Left lobe of liver (tissue), 2 donors: ENCODE measurements at regions not wholly inside any gene's neighbourhood (a gene's known extent, or its start where the extent isn't known, plus 50 kb on each side); places are given as distances from the start of the nearest gene placed in this dataset.
"Not testable (repeated sequence)": the region's sequence is repeated elsewhere in the genome, so short reads cannot be mapped to it uniquely, and the experiment has no call there.

Experiments used
- ATAC-seq: fragments of 200-7000 bp; cut with Tn5 transposase; one replicate; pipeline ENCODE4 v1.9.1; 2020; ENCODE audit warnings: mild to moderate bottlenecking, moderate library complexity
- DNase-seq: peaks from one replicate; pipeline ENCODE4 v3.0.0-alpha.2; 2020; ENCODE audit warnings: low spot score
- donor health status: DM: no; HTN: no; CAD: no; lungs with moderate emphysema.
- donor health status: DM: no; HTN: yes; CAD: no.

DNA sequence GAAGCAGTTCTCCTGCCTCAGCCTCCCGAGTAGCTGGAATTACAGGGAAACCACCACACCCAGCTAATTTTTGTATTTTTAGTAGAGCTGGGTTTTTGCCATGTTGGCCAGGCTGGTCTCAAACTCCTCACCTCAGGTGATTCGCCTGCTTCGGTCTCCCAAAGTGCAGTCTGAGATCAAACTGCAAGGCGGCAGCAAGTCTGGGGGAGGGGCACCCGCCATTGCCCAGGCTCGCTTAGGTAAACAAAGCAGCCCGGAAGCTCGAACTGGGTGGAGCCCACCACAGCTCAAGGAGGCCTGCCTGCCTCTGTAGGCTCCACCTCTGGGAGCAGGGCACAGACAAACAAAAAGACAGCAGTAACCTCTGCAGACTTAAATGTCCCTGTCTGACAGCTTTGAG lies 725.2 kb upstream of the ANKRD30A start:
- DNase-seq, ATAC-seq: not testable (repeated sequence)

DNA sequence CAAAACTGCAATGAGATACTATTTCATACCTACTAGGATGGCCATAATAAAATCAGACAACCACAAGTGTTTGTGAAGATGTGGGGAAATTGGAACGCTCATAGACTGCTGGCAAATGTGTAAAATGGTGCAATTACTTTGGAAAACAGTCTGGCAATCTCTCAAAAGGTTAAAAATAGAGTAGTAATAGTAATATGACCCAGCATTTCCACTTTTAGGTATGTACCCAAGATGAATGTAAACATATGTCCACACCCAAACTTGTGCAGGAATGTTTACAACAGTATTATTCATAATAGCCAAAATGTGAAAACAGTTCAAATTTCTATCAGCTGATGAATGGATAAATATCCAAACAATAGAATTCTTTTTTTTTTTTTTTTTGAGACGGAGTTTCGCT lies 731.6 kb upstream of the ANKRD30A start:
- ATAC-seq (no peak), DNase-seq (no peak)

DNA sequence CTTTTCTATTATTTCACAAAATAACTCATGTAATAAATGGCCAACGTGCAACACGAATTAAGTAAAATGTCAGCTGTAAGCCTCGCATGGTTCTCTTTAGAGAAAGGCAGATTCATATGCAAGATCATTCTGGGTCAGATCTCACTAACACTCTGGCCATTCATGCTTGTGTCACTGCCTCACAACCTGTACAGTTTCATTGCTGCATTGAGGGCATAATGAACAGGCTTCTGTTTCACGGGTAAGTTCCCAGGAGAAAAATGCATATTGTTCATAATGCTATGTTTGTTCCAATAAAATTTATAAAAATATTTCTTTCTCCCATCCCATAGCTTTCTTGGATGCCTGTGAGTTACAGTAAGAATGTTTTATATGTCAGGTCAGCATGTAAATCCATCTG lies 734.0 kb upstream of the ANKRD30A start:
- no peak for DNase-seq
- no peak for ATAC-seq

DNA sequence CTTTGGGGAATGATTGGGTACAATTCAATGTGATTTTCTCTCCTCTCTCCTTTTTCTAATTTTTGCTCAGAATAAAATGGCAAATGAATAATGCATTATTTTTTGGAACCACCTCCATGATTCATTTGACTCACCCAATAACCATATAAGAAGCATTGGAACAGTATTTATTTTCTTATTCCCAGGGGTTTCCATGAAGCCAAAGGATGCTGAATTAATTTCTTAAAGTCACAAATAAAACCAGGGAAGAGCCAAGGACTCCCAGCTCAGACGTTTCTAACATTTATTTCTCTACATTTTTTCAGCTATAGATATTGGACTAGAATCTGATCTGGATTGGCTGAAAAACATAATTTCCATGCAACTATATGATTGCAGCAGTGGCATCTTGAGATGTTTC lies 735.2 kb upstream of the ANKRD30A start:
- ATAC-seq, result no peak
- no peak for DNase-seq

DNA sequence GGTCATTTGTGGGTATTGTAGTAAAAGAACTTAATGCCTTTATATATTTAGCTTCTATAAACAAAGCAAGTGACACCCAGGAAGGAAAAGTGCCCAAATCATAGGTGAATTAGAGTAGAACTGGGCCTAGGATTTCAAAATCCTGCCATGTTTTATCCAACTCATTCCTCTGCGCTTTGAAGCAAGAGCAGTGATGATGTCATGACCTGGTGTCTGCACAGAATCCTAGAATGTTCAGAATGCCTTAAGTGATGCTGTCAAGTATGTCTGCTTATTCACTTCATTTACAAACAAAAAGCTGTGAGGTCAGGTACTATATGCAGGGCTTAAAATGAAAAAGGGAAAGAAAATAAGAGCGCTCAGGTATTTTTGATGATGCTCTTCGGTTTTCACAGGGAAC lies 737.2 kb upstream of the ANKRD30A start:
- DNase-seq, result no peak
- ATAC-seq, result no peak

DNA sequence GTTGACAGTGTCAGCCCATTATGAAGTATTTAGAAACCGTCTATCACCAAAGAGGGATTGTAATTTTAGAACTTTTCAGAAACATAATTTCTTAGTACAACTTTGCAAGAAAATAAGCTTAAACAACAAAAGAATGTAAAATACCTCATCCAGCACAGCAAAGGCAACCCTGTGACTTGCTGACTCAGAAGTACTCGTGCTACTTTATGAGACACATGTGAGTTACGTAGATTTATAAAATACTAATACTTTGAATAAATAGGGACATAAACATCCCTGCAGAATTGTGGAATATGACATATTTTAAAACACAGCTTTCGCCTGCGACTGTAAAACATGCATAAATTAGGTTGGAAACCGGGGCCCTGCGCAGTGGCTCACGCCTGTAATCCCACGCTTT lies 739.7 kb upstream of the ANKRD30A start:
- no peak for ATAC-seq
- DNase-seq, result no peak

DNA sequence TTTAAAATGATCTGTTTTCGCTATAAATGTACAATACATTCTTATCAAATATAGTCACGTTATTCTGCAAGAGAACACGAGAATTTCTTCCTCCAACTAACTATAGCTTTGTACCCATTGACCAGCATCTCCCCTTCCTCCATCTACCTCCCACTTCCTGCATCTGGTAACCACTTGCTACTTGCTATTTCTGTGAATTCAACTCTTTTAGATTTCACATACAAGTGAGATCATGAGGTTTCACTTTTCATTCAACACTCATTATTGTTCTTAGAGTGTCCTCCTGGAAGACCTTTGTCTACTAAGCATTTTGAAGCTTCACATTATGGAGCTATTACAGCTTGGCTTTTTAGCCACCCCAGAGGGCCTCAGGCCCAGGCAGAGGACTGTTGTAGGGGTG lies 741.3 kb upstream of the FZD8 start:
- DNase-seq, result no peak
- no peak for ATAC-seq

DNA sequence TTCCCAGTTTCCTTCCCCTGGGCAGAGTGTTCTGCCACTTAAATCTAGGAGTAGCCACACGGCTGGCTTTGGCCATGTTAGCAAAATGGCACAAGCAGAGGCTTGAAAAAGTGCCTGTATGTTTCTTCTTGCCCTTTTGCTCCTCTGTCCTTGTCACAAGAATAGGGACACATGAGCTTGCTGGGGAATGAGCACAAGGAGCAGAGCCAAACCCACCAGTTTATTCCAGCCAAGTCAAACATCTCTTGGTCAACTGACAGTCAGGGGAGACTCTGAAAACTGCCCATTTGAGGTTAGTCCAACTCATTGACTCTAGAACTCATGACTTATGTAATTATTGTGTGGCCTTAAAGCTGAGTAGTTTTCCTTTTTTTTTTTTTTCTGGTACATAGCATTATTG lies 739.7 kb upstream of the FZD8 start:
- no peak for DNase-seq
- ATAC-seq, result no peak

DNA sequence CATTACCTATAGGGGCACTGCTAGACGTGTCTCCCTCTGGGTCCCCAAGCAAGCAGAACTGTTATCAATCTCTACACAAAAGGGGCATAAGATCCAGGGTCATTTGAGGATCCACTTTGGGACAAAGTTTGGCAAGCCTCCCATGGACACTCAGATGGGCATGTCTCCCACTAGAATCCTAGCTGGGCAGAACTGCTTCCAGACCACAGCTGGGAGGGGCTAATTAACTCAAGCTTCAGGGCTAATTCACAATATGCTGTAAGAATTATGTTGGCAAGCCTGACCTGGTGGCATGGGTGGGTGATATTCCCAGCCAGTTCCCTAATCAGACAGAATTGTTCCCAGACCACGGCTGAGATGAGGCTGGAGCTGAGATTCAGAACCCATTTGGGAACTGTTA lies 738.4 kb upstream of the FZD8 start:
- ATAC-seq, result no peak

DNA sequence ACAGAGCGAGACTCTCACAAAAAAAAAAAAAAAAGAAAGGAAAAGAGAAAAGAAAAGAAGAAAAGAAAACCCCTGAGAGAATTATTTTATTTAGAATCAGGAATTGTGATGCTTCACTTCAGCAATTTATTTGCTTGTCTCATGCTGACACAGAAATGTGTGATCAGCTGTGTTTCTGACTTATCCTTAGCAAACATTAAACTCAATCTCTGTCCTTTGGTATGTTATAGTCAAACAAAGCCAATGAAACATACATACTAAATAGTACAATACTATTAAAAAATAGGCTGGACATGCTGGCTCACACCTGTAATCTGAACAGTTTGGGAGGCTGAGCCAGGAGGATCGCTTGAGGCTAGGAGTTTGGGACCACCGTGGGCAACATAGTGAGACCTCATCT lies 733.0 kb upstream of the FZD8 start:
- no peak for DNase-seq
- ATAC-seq, result no peak

More for the DNA sequence above, 738.4 kb upstream of the FZD8 start:
- DNase-seq, result no peak

DNA sequence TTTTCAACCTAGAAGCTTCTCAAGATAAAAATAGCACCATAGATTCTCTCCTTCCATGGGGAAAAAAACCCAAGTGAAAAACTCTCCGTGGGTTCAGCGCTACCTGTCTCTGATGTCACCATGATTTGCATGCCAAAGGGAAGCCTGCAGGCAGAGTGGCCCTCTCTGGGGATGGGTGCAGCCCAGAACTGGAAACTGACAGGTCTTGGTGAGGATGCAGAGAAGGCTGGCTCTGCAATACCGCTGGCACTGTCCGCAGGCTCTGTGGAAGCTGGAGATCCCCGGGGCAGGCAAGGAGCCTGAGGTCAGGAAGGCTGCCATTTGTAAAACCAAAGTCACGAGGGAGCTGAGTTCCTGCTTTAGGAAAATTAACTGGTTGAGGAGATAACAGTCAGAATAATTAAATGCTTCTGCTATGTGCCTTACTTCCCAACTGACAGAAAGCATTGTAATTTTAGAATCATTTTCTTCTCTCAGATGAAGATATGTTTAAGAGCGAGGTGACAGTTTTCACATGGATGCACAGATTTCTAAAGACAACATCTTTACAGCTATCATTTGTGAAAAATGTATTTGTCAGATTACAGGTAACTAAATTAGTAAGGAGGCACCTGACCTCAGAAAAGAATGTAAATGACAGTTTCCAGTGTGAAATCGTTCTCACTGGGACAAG lies 731.5 kb upstream of the FZD8 start:
- no peak for DNase-seq
- ATAC-seq, result no peak

DNA sequence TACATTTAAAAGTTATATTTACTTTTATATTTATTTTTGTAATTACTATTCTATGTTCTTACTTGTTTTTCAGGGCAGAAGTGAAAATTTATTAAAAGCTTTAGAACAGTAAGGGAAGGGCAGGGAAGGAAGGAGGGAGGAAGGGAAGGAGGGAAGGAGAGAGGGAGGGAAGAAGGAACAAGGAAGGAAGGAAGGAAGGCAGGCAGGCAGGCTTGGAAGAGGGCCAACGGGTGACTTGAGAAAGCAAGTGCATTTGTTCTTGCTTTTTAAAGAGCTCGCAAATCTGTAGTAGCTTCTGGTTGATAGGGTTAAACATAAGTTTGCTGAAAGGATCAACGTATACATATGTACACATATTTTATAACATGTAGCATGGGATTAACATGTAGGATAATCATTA lies 725.3 kb upstream of the FZD8 start:
- DNase-seq (no peak), ATAC-seq (no peak)

DNA sequence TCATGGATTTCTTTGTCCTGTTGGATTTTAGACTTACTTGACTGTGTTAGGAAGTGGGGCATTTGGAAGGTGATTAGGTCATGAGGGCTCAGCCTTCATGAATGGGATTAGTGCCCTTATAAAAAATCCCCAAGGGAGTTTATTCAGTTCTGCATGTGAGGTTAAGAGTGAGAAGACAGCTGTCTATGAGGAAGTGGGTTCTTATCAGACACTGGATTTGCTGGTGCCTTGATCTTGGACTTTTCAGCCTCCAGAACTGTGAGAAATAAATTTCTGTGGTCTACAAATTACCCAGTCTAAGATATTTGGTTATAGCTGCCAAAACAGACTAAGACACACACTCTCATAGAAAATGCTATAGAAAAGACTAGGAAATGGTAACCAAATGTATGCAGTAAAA lies 724.7 kb upstream of the FZD8 start:
- no peak for ATAC-seq
- no peak for DNase-seq

DNA sequence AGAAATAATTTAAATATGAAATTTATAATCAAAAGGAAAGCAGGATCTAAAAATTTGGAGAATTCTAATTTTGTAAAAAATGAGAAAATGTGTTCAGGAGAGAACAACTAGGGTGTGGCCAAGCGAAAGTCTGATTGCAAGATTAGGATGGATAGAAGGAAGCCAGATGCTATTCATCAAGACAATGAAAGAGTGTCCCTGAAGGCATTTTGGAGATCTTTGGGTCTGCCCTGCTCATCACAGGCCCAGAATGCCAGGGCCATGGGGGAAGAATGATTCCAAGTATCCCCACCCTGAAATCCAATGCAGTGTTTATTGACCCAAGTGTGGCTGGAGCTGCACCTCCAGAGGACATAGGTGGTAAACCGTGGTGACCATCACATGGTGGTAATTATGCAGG lies 724.0 kb upstream of the FZD8 start:
- DNase-seq (no peak), ATAC-seq (no peak)

DNA sequence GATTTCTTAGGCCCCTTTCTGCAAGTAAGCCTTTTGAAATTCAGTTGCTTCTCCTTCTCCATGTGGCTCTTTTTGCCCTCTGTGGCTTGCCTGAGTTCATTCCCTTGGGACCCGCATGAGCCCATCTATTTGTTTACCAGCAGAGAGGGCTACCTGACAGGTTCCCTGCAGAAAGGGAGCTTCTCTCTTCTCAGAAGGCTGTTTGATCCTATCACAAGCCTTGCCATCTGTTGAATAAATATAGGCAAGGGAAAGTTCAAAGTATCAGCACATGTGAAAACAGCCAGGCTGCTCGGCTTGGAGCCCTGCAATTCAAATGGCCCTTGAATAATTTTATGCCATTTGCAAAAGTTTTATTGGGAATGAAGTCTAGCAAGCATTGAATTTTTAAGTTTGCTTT lies 720.2 kb upstream of the FZD8 start:
- DNase-seq, result no peak
- no peak for ATAC-seq

DNA sequence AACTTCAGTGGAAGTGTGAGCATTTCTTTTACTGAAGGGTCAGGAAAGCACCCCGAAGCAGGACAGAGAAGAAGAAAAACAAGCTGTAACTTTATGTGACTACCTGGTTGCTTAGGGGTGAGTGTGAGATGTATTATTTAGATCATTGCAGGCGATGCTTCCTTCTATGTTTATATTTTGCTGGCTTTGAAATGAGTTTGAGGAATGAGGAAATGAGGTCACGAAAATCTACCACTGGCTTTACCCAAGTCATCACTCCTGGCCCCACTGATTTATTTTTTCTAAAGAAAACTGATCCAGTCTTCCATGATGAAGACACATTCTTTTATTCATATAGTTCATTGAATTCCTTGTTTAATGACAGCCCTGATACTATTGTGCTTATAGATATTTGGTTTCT lies 716.6 kb upstream of the FZD8 start:
- ATAC-seq, result no peak
- DNase-seq, result no peak

DNA sequence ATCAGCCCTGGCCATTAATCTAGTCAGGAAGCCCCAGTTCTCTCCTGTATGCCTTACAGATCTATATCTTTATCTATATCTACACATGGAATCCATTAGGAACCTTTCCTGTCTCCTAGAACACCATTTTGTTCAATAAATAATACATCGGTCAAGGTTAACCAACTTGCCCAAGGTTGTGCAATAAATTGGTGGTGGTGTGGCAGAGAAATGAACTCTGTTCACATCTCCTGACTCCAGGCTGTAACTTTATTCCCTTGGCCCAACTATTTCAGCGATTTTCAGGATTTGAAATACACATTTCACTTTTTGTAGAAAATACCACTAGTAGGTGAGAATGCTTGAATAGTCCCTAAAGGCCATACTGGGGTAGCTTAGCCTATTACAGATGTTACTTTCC lies 712.5 kb upstream of the FZD8 start:
- no peak for ATAC-seq
- DNase-seq, result no peak

DNA sequence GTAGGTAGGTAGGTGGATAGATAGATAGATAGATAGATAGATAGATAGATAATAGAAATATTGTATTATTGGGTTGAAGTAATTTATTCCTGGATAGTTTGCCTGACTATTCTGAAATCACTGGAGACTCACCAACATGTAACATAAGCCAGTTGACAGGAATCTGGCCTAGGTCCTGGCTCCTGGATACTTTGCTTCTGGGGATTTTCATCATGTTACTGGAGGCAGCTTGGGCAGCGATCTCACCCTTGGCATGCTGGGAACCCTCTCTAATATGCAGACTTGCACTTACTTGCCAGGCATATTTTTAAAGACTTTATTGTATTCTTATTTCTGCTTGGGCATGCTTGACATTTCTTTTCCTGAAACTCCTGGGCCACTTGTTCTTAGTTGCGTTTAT lies 709.1 kb upstream of the FZD8 start:
- DNase-seq (no peak), ATAC-seq (no peak)

DNA sequence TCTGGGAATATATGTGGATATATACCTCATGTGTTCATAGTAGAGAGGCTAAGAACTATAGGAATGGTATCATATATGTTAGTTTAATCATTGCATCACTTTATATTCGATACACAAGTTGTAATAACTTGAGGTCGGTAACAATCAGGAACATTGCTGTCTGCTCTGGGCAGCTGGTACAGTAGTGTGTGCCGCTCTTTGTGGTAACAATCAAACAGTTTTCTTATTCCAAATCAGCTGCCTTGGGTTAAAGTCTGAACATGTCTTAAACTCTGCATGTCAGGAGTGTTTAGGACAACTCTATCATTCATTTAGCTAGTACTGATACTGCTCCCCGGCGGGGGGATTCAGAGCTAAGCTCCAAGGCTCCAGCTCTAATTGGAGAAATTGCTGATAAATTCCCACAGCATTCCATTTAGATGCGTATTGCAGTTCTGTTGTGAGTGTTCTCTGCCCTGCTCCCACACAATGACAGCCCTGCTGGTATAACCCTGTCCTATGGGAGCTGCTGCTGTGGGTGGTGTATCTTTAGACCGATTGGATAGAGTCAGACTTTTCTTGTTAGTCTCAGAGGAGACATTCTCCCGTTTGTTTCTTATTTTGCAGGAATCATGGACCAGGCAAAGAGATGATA lies 707.5 kb upstream of the FZD8 start:
- ATAC-seq (no peak), DNase-seq (no peak)

DNA sequence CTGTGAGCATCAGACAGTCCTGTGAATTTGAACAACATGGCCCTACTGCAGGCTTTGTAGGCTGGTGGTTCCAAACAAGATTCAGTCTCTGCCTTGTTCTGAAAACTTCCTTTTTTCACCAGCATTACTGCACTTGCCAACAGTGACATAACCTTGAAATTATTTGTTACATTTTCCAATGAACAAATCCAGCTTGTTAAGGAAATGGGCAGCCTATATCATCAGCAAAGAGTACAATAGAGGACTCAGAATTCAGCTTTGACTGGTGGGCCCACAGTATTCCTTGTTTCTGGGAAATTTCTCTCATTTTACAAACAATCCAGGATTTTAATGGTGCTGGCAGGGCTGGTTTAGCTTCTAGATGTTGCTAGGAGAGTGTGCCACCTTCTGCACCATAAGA lies 703.7 kb upstream of the FZD8 start:
- ATAC-seq (no peak), DNase-seq (no peak)

DNA sequence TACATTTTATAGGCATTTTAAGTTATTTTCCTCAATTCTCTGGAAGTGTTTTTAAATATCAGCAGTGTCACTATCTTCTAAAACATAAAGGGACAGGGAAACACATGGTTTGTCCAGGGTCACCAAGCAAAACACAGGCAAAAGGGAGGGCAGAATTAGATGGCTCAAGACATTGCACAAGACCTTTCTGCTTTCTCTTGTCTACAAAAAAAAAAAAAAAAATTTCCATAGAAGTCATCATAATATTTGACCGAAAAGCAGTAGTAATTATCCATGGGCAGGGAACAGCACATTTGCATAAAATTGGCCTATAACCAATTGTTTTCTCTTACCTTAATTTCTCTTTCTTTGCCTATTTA lies 703.1 kb upstream of the FZD8 start:
- DNase-seq (no peak), ATAC-seq (no peak)

DNA sequence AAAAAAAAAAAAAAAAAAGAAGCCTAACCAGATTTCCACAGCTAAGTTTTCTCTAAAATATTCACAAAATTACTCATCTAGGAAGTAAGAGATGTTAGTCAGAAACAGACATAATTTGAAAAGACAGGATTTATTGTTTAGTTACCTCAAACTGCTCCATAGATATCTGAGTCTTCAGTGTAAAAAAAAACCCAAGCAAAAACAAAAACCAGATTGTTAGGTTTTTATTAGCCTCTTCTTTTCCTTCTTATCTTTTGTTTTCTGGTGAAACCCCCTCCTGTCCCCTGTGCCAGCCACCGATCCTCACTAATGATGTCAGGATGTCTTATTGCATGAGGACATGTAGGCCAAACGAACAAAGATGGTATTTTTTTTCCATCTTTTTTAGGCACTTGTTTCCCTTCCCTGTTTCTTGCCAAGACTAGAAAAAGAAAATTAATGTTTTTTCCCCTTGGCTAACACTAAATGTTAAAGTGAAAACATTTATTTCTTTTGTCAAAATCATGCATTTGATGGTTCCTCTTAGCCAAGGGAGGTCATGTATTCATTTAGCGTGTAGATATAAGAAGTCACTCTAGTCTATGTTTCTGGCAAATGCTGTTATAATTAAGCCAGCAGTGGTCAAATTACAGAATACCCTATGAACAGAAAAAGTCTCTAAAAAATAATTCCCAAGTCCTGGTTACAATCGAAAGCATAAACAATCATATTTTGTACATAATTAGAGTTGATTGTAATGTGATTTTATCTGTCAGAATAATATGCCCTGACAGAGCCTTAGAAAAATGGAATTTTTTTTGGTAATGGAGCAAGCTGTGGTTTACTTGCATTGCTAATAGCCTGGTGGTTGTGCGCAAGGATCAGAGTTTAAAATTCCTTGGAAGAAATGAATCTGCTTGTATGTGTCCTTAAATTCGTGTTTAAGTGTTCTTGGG lies 702.4 kb upstream of the FZD8 start:
- ATAC-seq, result no peak
- DNase-seq, result no peak
